ENCODE measurements at regions not wholly inside any gene's neighbourhood (a gene's known extent, or its start where the extent isn't known, plus 50 kb on each side); places are given as distances from the start of the nearest gene placed in this dataset.

DNA sequence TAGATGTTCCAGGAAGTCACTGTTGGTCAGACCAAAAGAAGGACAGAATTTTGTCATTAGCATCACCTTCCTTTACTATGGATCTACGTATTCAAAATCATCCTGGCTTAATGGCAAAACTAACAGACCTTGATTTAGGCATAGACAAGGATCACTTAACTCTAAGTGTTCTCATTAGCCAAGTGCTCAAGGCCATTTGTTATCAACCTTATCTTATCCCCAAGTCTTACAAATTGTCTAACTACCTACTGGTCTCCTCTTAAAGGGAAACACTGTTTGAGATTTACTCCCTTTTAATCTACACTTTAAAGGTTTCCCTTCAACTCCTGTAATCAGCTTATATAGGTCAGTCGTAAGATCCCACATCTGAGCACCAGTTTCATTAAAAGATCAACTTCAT lies 1197.5 kb upstream of the C9orf72 start:
- intact Hi-C loops (cut with DNase I; ENCODE audit: low total_unique reads): no loop called here
- 58 to 59% methylated on average over 2 of the region's 2 CpGs for WGBS, 2 donors
- DNase-seq (ENCODE audit: low spot score in 2 of 2): no peak
- TF ChIP-seq, protein P1, sequence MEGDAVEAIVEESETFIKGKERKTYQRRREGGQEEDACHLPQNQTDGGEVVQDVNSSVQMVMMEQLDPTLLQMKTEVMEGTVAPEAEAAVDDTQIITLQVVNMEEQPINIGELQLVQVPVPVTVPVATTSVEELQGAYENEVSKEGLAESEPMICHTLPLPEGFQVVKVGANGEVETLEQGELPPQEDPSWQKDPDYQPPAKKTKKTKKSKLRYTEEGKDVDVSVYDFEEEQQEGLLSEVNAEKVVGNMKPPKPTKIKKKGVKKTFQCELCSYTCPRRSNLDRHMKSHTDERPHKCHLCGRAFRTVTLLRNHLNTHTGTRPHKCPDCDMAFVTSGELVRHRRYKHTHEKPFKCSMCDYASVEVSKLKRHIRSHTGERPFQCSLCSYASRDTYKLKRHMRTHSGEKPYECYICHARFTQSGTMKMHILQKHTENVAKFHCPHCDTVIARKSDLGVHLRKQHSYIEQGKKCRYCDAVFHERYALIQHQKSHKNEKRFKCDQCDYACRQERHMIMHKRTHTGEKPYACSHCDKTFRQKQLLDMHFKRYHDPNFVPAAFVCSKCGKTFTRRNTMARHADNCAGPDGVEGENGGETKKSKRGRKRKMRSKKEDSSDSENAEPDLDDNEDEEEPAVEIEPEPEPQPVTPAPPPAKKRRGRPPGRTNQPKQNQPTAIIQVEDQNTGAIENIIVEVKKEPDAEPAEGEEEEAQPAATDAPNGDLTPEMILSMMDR (IDR thresholded peaks at IDR 0.05): no peak
- TF ChIP-seq POLR2A (IDR thresholded peaks at IDR 0.05): no peak
- H3K4me3 ChIP-seq (ENCODE audit: low read depth, poor library complexity, severe bottlenecking): no peak overlapping the region

DNA sequence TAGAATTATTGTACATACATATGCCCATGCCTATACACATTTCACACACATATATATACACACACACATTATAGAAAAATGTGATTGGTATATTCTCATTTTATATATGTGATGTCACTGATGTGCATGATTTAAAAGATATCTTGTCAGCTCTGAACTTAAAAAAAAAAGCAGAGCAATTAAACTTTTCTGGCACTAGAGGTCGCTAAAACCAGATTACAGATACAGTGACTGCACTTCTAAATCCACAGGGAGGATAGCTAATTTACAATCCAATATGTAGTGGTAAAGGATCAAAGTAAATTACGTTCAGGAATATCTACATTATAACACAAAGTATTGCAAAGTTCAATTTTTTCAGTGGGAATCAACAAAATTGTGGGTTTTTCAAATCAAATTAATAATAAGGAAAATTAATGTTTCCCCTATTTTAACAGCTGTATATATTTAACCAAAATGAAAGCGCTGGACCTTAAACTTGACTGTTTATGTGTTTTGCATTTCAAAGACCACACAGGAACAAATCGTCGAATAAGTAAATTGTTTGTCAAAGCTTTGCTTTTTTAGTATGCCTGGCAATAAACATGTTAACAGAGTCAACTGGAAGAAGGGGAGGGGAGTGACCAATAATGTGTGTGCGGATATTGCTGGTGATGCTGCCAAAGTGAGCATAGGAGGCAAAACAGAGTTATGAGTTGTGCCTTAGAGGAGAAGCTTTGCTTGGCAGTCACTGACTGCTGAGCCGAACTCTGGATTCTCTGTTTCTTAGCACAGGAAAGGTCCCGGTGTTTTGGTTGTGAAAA lies 1201.4 kb upstream of the C9orf72 start:
- TF ChIP-seq, protein P1 (IDR thresholded peaks at IDR 0.05): no peak
- TF ChIP-seq POLR2A (IDR thresholded peaks at IDR 0.05): no peak
- WGBS, 2 donors: 40 to 42% methylated on average over 8 of the region's 8 CpGs
- no peak overlapping the region for H3K4me3 ChIP-seq (ENCODE audit: low read depth, poor library complexity, severe bottlenecking)
- no peak for DNase-seq (ENCODE audit: low spot score in 2 of 2)
- intact Hi-C loops (cut with DNase I; ENCODE audit: low total_unique reads): no loop called here

DNA sequence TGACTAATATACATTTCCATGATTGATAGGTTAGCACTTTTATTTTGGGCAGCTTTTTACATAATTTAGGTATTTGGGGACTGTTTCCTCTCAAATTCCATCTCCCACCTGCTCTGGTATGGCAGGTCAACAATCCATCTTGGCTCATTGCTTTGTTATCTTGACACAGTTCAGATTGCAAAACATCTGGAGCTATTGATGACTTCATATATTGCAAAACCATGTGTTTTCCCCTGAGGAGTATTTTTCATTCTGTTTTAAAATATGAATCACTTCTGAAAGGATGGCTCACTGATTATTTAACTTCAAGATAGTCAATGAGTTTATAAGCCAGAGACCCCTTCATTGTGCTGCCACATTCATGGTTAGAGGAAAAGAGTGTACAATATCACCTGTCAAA lies 1206.0 kb upstream of the C9orf72 start:
- intact Hi-C loops (cut with DNase I; ENCODE audit: low total_unique reads): no loop called here
- TF ChIP-seq POLR2A (IDR thresholded peaks at IDR 0.05): no peak
- TF ChIP-seq, protein P1 (IDR thresholded peaks at IDR 0.05): no peak
- no peak overlapping the region for H3K4me3 ChIP-seq (ENCODE audit: low read depth, poor library complexity, severe bottlenecking)
- DNase-seq (ENCODE audit: low spot score in 2 of 2): no peak

DNA sequence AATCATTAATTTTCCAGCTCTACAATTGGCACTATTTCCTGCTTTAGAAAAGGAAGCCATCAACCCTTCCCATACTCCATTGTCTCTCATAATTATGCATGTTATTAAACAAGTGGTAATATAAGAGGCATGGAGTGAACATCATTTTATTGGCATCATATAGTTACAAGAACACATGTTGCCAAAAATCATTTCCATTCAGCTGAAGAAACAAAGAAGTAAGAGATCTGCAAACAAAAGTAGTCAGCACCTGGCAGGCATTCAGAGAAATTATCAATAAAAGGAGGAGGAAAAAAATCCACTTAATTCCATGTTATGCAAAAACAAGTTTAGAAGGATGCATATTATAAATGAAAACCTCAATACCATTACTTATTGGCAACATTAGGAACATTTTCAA lies 1208.2 kb upstream of the C9orf72 start:
- TF ChIP-seq POLR2A (IDR thresholded peaks at IDR 0.05): no peak
- TF ChIP-seq, protein P1 (IDR thresholded peaks at IDR 0.05): no peak
- H3K4me3 ChIP-seq (ENCODE audit: low read depth, poor library complexity, severe bottlenecking): no peak overlapping the region
- DNase-seq (ENCODE audit: low spot score in 2 of 2): no peak
- intact Hi-C loops (cut with DNase I; ENCODE audit: low total_unique reads): no loop called here

DNA sequence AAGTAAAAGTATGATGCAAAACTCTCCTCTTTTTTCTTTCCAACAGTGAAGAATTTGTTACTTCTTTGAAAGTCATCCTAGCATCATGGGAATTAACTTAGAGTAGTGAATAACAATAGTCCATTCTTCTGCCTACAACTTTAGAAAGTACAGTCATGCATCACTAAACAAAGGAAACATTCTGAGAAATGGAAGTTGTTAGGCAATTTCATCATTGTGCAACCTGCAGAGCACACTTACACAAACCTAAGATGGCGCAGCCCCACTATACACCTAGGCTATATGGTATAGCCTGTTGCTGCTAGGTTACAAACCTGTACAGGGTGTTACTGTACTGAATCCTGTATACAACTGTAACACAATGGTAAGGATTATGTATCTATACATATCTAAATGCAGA lies 1209.3 kb upstream of the C9orf72 start:
- H3K4me3 ChIP-seq (ENCODE audit: low read depth, poor library complexity, severe bottlenecking): no peak overlapping the region
- 72 to 83% methylated on average over 1 of the region's 1 CpG for WGBS, 2 donors
- intact Hi-C loops (cut with DNase I; ENCODE audit: low total_unique reads): no loop called here
- TF ChIP-seq, protein P1 (IDR thresholded peaks at IDR 0.05): no peak
- no peak for TF ChIP-seq POLR2A (IDR thresholded peaks at IDR 0.05)
- DNase-seq (ENCODE audit: low spot score in 2 of 2): no peak

DNA sequence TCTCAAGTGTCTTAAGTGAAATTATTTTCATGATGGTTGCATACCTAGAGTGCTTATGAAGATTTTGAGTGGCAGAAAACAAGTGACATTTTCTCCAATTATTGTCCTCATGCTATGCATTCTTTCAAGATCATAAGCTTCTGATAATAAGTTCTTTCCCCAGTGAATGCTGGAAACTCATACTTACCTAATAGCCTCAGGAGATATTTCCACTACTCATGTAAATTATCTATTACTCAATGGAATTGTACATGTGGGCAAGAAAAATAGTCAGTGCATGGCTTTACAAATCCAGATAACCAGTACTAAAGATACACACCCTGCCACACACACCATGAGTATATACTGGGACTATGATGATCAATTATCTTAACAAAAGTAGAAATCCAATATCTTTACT lies 1219.4 kb upstream of the C9orf72 start:
- intact Hi-C loops (cut with DNase I; ENCODE audit: low total_unique reads): no loop called here
- TF ChIP-seq, protein P1 (IDR thresholded peaks at IDR 0.05): no peak
- TF ChIP-seq POLR2A (IDR thresholded peaks at IDR 0.05): no peak
- no peak for DNase-seq (ENCODE audit: low spot score in 2 of 2)
- H3K4me3 ChIP-seq (ENCODE audit: low read depth, poor library complexity, severe bottlenecking): no peak overlapping the region

Measured in lower leg skin (tissue), 4 donors.